Body of pancreas (tissue), 4 donors: ENCODE measurements at regions not wholly inside any gene's neighbourhood (a gene's known extent, or its start where the extent isn't known, plus 50 kb on each side); places are given as distances from the start of the nearest gene placed in this dataset.

ENCODE experiments used
- ATAC-seq: fragments of 150-250 bp; one replicate; pipeline ENCODE4 v1.9.1; 2016
- DNase-seq, 4 donors: peaks; one replicate each; pipeline ENCODE4 v3.0.0-alpha.2; 2019
- H3K27ac ChIP-seq, 4 donors: fragments of 200-600 bp; sonication (generic); 1 replicate in 3 of 4; 2 replicates in 1 of 4; pipeline versions ENCODE4 v1.5.1 to v1.6.1; 2016 to 2019; ENCODE audit warnings: mild to moderate bottlenecking in 1 of 4, mixed read lengths in 1 of 4, moderate library complexity in 1 of 4
- H3K27me3 ChIP-seq, 2 donors: fragments of 200-600 bp; sonication (generic); one replicate each; pipeline ENCODE4 v1.6.0; 2016; ENCODE audit warnings: mild to moderate bottlenecking in 1 of 2
- H3K36me3 ChIP-seq, 2 donors: fragments of 200-600 bp; sonication (generic); replicated peaks in 1 of 2; 2 replicates each; pipeline ENCODE4 v1.5.1; 2016; ENCODE audit warnings: low read depth in 2 of 2; ENCODE audit not compliant: insufficient read depth in 1 of 2
- H3K4me1 ChIP-seq: fragments of 200-600 bp; sonication (generic); one replicate; pipeline ENCODE4 v1.6.0; 2016
- H3K4me3 ChIP-seq, 2 donors: fragments of 200-600 bp; sonication (generic); 1 replicate in 1 of 2; 2 replicates in 1 of 2; pipeline ENCODE4 v1.5.1; 2016 to 2019
- H3K9me3 ChIP-seq, 3 donors: fragments of 200-600 bp; sonication (generic); 1 replicate in 2 of 3; 2 replicates in 1 of 3; pipeline ENCODE4 v1.5.1; 2016
- CTCF ChIP-seq, 7 experiments: fragments of 450-650 bp in 4 of 7; fragments of 200-600 bp in 3 of 7; sonication (generic) in 3 of 7; IDR thresholded peaks; one replicate each; pipeline ENCODE4 v1.5.1; 2016 to 2019; ENCODE audit warnings: antibody characterized with exemption in 7 of 7
- POLR2A ChIP-seq, 3 donors: fragments of 450-650 bp; IDR thresholded peaks; one replicate each; pipeline ENCODE4 v1.6.1; 2016; ENCODE audit warnings: antibody characterized with exemption in 3 of 3, mild to moderate bottlenecking in 2 of 3
- WGBS, 2 donors: methylation state at CpG; one replicate each; pipeline ENCODE4 v1.1.5; 2017; 5-methylcytosine and 5-hydroxymethylcytosine counted together
- intact Hi-C: fragments of 100-400 bp; cut with DNase I; formaldehyde crosslinking; loops from one replicate; pipeline ENCODE4 v1.15.1; 2023

GRCh38 chr3:878746-879145 is 214.1 kb upstream of the CNTN6 start:
- Histone ChIP-seq H3K27me3 (no peaks in the 10 kb centered on the region), H3K4me3 (no peak overlapping the region), H3K36me3 (no peaks in the 10 kb centered on the region), H3K9me3 (no peaks in the 10 kb centered on the region), H3K4me1 (no peaks in the 10 kb centered on the region), H3K27ac (no peak overlapping the region)
- TF ChIP-seq CTCF (IDR thresholded peaks at IDR 0.05) (no peak), POLR2A (IDR thresholded peaks at IDR 0.05) (no peak)
- intact Hi-C loops, result no loop called here
- DNase-seq, result no peak
- WGBS, 2 donors, result 56 to 58% methylated on average over 1 of the region's 1 CpG
- ATAC-seq, result no peak

- TF ChIP-seq CTCF (IDR thresholded peaks at IDR 0.05) (no peak), POLR2A (IDR thresholded peaks at IDR 0.05) (no peak)
- Histone ChIP-seq H3K4me1 (no peaks in the 10 kb centered on the region), H3K4me3 (no peak overlapping the region), H3K27me3 (no peaks in the 10 kb centered on the region), H3K27ac (no peak overlapping the region), H3K9me3 (no peaks in the 10 kb centered on the region), H3K36me3 (no peaks in the 10 kb centered on the region)
- 40 to 56% methylated on average over 3 of the region's 3 CpGs for WGBS, 2 donors
- ATAC-seq (no peak), DNase-seq (no peak)
- intact Hi-C loops, result no loop called here
These were observed 212.5 kb upstream of the CNTN6 start for GRCh38 chr3:880371-880770.

- TF ChIP-seq CTCF (IDR thresholded peaks at IDR 0.05) (no peak), POLR2A (IDR thresholded peaks at IDR 0.05) (no peak)
- 34 to 41% methylated on average over 3 of the region's 3 CpGs for WGBS, 2 donors
- Histone ChIP-seq H3K4me1 (no peaks in the 10 kb centered on the region), H3K36me3 (no peaks in the 10 kb centered on the region), H3K27ac (no peak overlapping the region), H3K4me3 (no peak overlapping the region), H3K27me3 (no peaks in the 10 kb centered on the region), H3K9me3 (no peaks in the 10 kb centered on the region)
- intact Hi-C loops, result no loop called here
- no peak for DNase-seq
- ATAC-seq, result no peak
These were observed 210.3 kb upstream of the CNTN6 start for GRCh38 chr3:882533-882932.

- Histone ChIP-seq H3K9me3 (peaks cover 0 to 7% (median 0%) of the 10 kb centered on the region in 3 donors), H3K4me3 (no peak overlapping the region), H3K36me3 (no peaks in the 10 kb centered on the region), H3K27ac (no peak overlapping the region), H3K4me1 (no peaks in the 10 kb centered on the region), H3K27me3 (no peaks in the 10 kb centered on the region)
- TF ChIP-seq CTCF (IDR thresholded peaks at IDR 0.05) (no peak), POLR2A (IDR thresholded peaks at IDR 0.05) (no peak)
- 37 to 40% methylated on average over 2 of the region's 2 CpGs for WGBS, 2 donors
- ATAC-seq, result no peak
- intact Hi-C loops, result no loop called here
- DNase-seq, result no peak
These were observed 190.7 kb upstream of the CNTN6 start for GRCh38 chr3:901953-902778.

GRCh38 chr3:905217-905616 is 187.6 kb upstream of the CNTN6 start:
- H3K4me1 ChIP-seq, result no peaks in the 10 kb centered on the region
- no peak for DNase-seq
- intact Hi-C loops, result no loop called here
- peaks cover 0 to 6% (median 0%) of the 10 kb centered on the region in 3 donors for H3K9me3 ChIP-seq
- no peak overlapping the region for H3K4me3 ChIP-seq
- H3K36me3 ChIP-seq, result no peaks in the 10 kb centered on the region
- no peak overlapping the region for H3K27ac ChIP-seq
- H3K27me3 ChIP-seq, result no peaks in the 10 kb centered on the region
- ATAC-seq, result no peak
- WGBS, 2 donors, result 60 to 62% methylated on average over 2 of the region's 2 CpGs
- TF ChIP-seq CTCF (IDR thresholded peaks at IDR 0.05) (no peak), POLR2A (IDR thresholded peaks at IDR 0.05) (no peak)
